K562 (cell line): ENCODE measurements at regions not wholly inside any gene's neighbourhood (a gene's known extent, or its start where the extent isn't known, plus 50 kb on each side); places are given as distances from the start of the nearest gene placed in this dataset.

Experiments used
- ATAC-seq: fragments of 200-7000 bp; cut with Tn5 transposase; 3 replicates; pipeline ENCODE4 v1.9.1; 2020; ENCODE audit warnings: moderate library complexity
- BruUV-seq: library from RNA; stranded (reverse); fragments of 400-500 nt; replicated peaks from 2 replicates; lab custom pipeline; 2021; lab: Mats Ljungman, UMichigan
- CTCF ChIA-PET: fragments of 300-600 bp; formaldehyde crosslinking; extraction: SDS; loops from one replicate; lab custom pipeline; 2021; ENCODE audit warnings: low intra/inter-chr PET ratio; lab: Yijun Ruan, JAX
- POLR2A ChIA-PET: fragments of 300-600, 350-650 bp; sonication (Branson Sonifier 250); formaldehyde crosslinking; extraction: SDS; loops from one replicate; lab custom pipeline; 2021; ENCODE audit warnings: antibody characterized with exemption, inconsistent platforms; lab: Yijun Ruan, JAX
- DNase-seq, 4 experiments: peaks; one replicate each; pipeline versions ENCODE4 v3.0.0 to v3.0.0-alpha.2; 2011 to 2018; ENCODE audit warnings: low spot score in 3 of 4, mixed read lengths in 3 of 4; ENCODE audit errors: extremely low read depth in 1 of 4
- FAIRE-seq: peaks from 2 replicates; lab custom pipeline; 2011; peaks lifted over from hg19 to GRCh38; lab: Jason Lieb, UNC
- H2AFZ ChIP-seq: 2 replicates; pipeline ENCODE4 v1.6.0; 2011; ENCODE audit warnings: low read depth, low read length, control low read depth, inconsistent platforms
- H3K27ac ChIP-seq: fragments of 200-600 bp; 3 replicates; pipeline ENCODE4 v1.8.0; 2011; ENCODE audit warnings: low read depth, mild to moderate bottlenecking, control low read depth, inconsistent platforms, low read length, moderate library complexity, mixed read lengths; ENCODE audit errors: extremely low read depth
- H3K27me3 ChIP-seq, 2 experiments: fragments of 300-600 bp in 1 of 2; 2 replicates in 1 of 2; 3 replicates in 1 of 2; pipeline versions ENCODE4 v1.6.0 to v1.8.0; 2011; ENCODE audit warnings: inconsistent platforms in 2 of 2, low read length in 2 of 2, mild to moderate bottlenecking in 1 of 2, mixed read lengths in 1 of 2, moderate library complexity in 1 of 2; ENCODE audit not compliant: control insufficient read depth in 2 of 2, insufficient read depth in 2 of 2
- H3K36me3 ChIP-seq: fragments of 300-600 bp; 3 replicates; pipeline ENCODE4 v1.8.0; 2011; ENCODE audit warnings: mild to moderate bottlenecking, low read length, inconsistent platforms; ENCODE audit not compliant: control insufficient read depth, insufficient read depth
- H3K4me1 ChIP-seq, 2 experiments: fragments of 200-600 bp in 1 of 2; replicated peaks in 1 of 2; 2 replicates in 1 of 2; 3 replicates in 1 of 2; pipeline versions ENCODE4 v1.5.1 to v1.8.0; 2011; ENCODE audit warnings: inconsistent platforms in 2 of 2, low read length in 2 of 2, mild to moderate bottlenecking in 1 of 2, mixed read lengths in 1 of 2, moderate library complexity in 1 of 2; ENCODE audit not compliant: control insufficient read depth in 2 of 2, insufficient read depth in 2 of 2
- H3K4me2 ChIP-seq: 2 replicates; pipeline ENCODE4 v1.6.1; 2011; ENCODE audit warnings: low read length, control low read depth, inconsistent platforms, mixed read lengths; ENCODE audit not compliant: insufficient read depth
- H3K4me3 ChIP-seq: fragments of 200-600 bp; sonication (generic), shearing (Covaris generic); 2 replicates; pipeline ENCODE4 v1.5.1; 2016; ENCODE audit warnings: control low read depth, inconsistent platforms
- H3K79me2 ChIP-seq: fragments of 200-600 bp; 3 replicates; pipeline ENCODE4 v1.8.0; 2011; ENCODE audit warnings: low read length, inconsistent platforms; ENCODE audit not compliant: control insufficient read depth, insufficient read depth
- H3K9ac ChIP-seq, 2 experiments: 2 replicates each; pipeline versions ENCODE4 v1.6.0 to v1.6.1; 2011; ENCODE audit warnings: low read depth in 2 of 2, low read length in 2 of 2, control low read depth in 1 of 2, inconsistent platforms in 1 of 2, mild to moderate bottlenecking in 1 of 2, mixed read lengths in 1 of 2; ENCODE audit not compliant: insufficient read depth in 1 of 2
- H3K9me1 ChIP-seq: one replicate; pipeline ENCODE4 v1.6.0; 2011; ENCODE audit warnings: inconsistent platforms, mild to moderate bottlenecking, low read length, moderate library complexity; ENCODE audit not compliant: control insufficient read depth, insufficient read depth
- H3K9me3 ChIP-seq: replicated peaks from 2 replicates; pipeline ENCODE4 v1.5.1; 2011; ENCODE audit warnings: low read depth, low read length, inconsistent platforms; ENCODE audit not compliant: control insufficient read depth, insufficient read depth
- H4K20me1 ChIP-seq: replicated peaks from 2 replicates; pipeline ENCODE4 v1.6.1; 2011; ENCODE audit warnings: low read length, inconsistent platforms, mixed read lengths; ENCODE audit not compliant: control insufficient read depth, insufficient read depth
- ARHGAP35 ChIP-seq: fragments of 450-650 bp; IDR thresholded peaks from 2 replicates; pipeline ENCODE4 v1.6.1; 2018; ENCODE audit not compliant: partially characterized antibody
- MAFG ChIP-seq: fragments of 450-650 bp; conservative IDR thresholded peaks from 2 replicates; pipeline ENCODE4 v1.6.1; 2016; ENCODE audit warnings: missing genetic modification characterization, missing compliant biosample characterization
- NCOA2 ChIP-seq, 2 experiments: fragments of 450-650 bp; IDR thresholded peaks; 2 replicates each; pipeline ENCODE4 v1.6.1; 2018; ENCODE audit warnings: mild to moderate bottlenecking in 2 of 2, moderate library complexity in 1 of 2; ENCODE audit not compliant: partially characterized antibody in 2 of 2
- NFIX ChIP-seq: fragments of 250-450 bp; sonication (Bioruptor Pico); IDR thresholded peaks from 2 replicates; pipeline ENCODE4 v1.4.0; 2020; ENCODE audit warnings: low read depth, mild to moderate bottlenecking, moderate library complexity
- RREB1 ChIP-seq: fragments of 250-450 bp; sonication (Bioruptor Pico); IDR thresholded peaks from 2 replicates; pipeline ENCODE4 v1.4.0; 2020
- SUPT5H ChIP-seq: fragments of 450-650 bp; IDR thresholded peaks from 2 replicates; pipeline ENCODE4 v1.6.1; 2016
- ZBTB2 ChIP-seq: fragments of 450-650 bp; IDR thresholded peaks from 2 replicates; pipeline ENCODE4 v1.6.1; 2016; ENCODE audit warnings: antibody characterized with exemption
- ZNF316 ChIP-seq: fragments of 450-650 bp; IDR thresholded peaks from 2 replicates; pipeline ENCODE4 v1.6.1; 2016
- ZNF444 ChIP-seq: fragments of 250-450 bp; sonication (Bioruptor Pico); IDR thresholded peaks from 2 replicates; pipeline ENCODE4 v1.4.0; 2020; ENCODE audit warnings: mild to moderate bottlenecking, moderate library complexity
- ZNF583 ChIP-seq: fragments of 250-450 bp; sonication (Bioruptor Pico); IDR thresholded peaks from 2 replicates; pipeline ENCODE4 v1.4.0; 2020
- WGBS: fragments of 100-300 bp; shearing (Covaris generic); methylation state at CpG from one replicate; pipeline ENCODE4 v1.1.6; 2016; ENCODE audit warnings: low coverage, mixed read lengths; ENCODE audit not compliant: insufficient coverage; ENCODE audit errors: missing lambda C conversion rate; 5-methylcytosine and 5-hydroxymethylcytosine counted together
- in situ Hi-C: fragments of 300-500 bp; cut with MboI; formaldehyde crosslinking; loops from 4 replicates; pipeline ENCODE4 v1.15.0; 2018; ENCODE audit warnings: inconsistent platforms, mixed read lengths
- intact Hi-C: fragments of 100-400 bp; cut with micrococcal nuclease; formaldehyde crosslinking; loops from 2 replicates; pipeline ENCODE4 v1.14.2; 2022

- Histone ChIP-seq H3K27me3 (no peaks in the 10 kb centered on the region), H3K79me2 (no peaks in the 10 kb centered on the region), H4K20me1 (no peaks in the 10 kb centered on the region), H3K4me2 (no peak overlapping the region), H3K4me3 (no peak overlapping the region), H3K27ac (no peak overlapping the region), H3K36me3 (peaks cover 14% of the 10 kb centered on the region), H3K9me3 (peaks cover 3% of the 10 kb centered on the region; the same call in 1 of the 2 replicates), H3K9ac (no peak overlapping the region), H3K9me1 (no peaks in the 10 kb centered on the region), H3K4me1 (no peaks in the 10 kb centered on the region), H2AFZ (no peak overlapping the region)
- DNase-seq (no peak), FAIRE-seq (no peak), ATAC-seq (no peak)
- ChIA-PET CTCF (no interaction called here), POLR2A (no interaction called here)
- BruUV-seq, result no TSS peak
- intact Hi-C loops (no loop called here), in situ Hi-C loops (no loop called here)
- TF ChIP-seq ZNF316, result peak; percentile 49; the same call in 1 of the 2 replicates
- TF ChIP-seq ARHGAP35, result no peak
- TF ChIP-seq ZNF444, result no peak
- TF ChIP-seq ZNF583 (CRISPR knock-in tag), result no peak
- TF ChIP-seq NCOA2 (IDR thresholded peaks at IDR 0.05; ENCODE audit: partially characterized antibody in 2 of 2), result no peak
- no peak for TF ChIP-seq RREB1 (CRISPR knock-in tag)
- no peak for TF ChIP-seq SUPT5H
- TF ChIP-seq NFIX (CRISPR knock-in tag), result no peak
- TF ChIP-seq MAFG (tag), result 0 out of 2 replicates have a peak, but pooled peaks have one; percentile 20
- TF ChIP-seq ZBTB2, result no peak
- 58% methylated on average over 2 of the region's 2 CpGs for WGBS
Observed at GRCh38 chr16:17026600-17027242, 444.0 kb downstream of the XYLT1 start.
